ENCODE measurements at regions not wholly inside any gene's neighbourhood (a gene's known extent, or its start where the extent isn't known, plus 50 kb on each side); places are given as distances from the start of the nearest gene placed in this dataset.
"Not testable (repeated sequence)": the region's sequence is repeated elsewhere in the genome, so short reads cannot be mapped to it uniquely, and the experiment has no call there.

GRCh38 chr18:38759457-38759856 lies 1193.9 kb upstream of the CELF4 start:
- DNase-seq, result no peak

DNA sequence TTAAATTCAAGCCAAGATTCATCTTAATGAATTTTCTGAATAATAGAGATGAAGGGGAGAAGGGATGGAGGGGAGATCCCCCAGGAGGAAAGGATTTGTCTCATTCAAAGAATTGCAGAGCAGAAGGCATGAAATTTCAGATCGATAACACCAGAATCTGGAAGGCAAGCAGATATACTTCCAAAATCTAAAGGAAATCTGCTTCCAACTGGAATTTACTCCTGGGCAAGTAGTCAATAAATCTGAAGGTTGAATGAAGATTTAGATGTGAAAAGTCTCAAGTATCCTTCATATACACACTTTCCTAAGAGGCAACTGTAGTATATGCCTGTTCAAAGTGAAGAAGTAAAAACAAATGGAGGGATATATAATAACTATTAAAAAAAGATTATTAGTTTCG lies 1190.8 kb upstream of the CELF4 start:
- DNase-seq, result no peak

- DNase-seq, result no peak
Observed at GRCh38 chr18:38752430-38752829, 1186.8 kb upstream of the CELF4 start.

- no peak for DNase-seq
Observed at GRCh38 chr18:38751898-38752297, 1186.3 kb upstream of the CELF4 start.

- DNase-seq, result no peak
Observed at GRCh38 chr18:38751211-38751610, 1185.6 kb upstream of the CELF4 start.

- no peak for DNase-seq
Observed at GRCh38 chr18:38750751-38751150, 1185.2 kb upstream of the CELF4 start.

- no peak for DNase-seq
Observed at GRCh38 chr18:38747153-38747552, 1181.6 kb upstream of the CELF4 start.

DNA sequence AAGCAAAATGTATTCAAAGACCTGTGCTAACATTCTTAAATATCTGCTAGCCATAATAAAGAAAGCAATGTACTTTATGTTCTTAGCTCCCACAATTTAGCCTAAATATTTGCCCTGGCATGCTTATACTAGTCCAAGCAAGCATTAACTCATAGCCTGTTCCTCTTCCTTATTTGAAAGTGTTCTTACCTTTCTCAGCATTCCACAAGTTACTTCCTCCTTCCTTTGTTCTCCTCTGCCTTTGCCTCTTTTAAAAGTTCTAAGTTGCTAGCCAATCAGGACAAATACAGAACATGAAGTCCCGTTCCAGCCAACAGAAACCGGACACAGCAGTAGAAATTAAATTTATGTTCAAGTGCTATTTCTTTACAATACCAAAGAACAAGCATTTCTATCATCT lies 1154.6 kb upstream of the CELF4 start:
- DNase-seq, result not testable (repeated sequence)

DNA sequence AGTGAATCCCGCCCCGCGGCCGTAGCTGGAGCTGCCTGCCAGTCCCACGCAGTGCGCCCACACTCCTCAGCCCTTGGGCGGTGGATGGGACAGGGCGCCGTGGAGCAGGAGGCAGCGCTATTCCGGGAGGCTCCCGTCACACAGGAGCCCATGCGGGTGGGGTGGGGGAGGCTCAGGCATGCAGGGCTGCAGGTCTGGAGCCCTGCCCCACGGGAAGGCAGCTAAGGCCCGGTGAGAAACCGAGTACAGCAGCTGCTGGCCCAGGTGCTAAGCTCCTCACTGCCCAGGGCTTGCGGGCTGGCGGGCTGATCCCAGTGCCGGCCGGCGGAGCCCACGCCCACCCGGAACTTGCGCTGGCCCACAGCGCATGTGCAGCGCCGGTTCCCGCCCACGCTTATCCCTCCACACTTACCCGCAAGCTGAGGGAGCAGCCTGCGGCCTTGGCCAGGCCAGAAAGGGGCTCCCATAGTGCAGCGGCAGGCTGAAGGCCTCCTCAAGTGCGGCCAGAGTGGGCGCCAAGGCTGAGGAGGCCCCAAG lies 1152.8 kb upstream of the CELF4 start:
- no peak for DNase-seq

- DNase-seq, result no peak
Observed at GRCh38 chr18:38709122-38709521, 1143.5 kb upstream of the CELF4 start.

- no peak for DNase-seq
Observed at GRCh38 chr18:38706373-38706772, 1140.8 kb upstream of the CELF4 start.

DNA sequence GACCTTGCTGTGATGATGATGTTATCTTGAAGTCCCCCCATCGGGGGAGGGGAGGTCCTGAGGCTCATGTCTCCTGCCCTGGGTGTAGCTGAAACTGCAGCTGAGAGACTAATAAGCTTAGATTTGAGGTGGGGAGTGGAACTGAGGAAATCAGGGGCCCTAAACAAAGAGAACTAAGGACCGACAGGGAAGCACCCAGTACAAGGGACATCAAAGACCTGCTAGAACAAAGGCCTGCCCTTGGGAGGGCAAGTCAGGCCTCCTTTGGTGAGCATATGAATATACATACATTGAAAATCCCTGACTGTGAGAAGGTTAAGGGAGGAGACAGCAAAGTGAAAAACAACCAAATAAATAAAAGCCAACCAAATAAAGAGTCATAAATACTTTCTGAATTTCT lies 1132.5 kb upstream of the CELF4 start:
- no peak for DNase-seq

DNA sequence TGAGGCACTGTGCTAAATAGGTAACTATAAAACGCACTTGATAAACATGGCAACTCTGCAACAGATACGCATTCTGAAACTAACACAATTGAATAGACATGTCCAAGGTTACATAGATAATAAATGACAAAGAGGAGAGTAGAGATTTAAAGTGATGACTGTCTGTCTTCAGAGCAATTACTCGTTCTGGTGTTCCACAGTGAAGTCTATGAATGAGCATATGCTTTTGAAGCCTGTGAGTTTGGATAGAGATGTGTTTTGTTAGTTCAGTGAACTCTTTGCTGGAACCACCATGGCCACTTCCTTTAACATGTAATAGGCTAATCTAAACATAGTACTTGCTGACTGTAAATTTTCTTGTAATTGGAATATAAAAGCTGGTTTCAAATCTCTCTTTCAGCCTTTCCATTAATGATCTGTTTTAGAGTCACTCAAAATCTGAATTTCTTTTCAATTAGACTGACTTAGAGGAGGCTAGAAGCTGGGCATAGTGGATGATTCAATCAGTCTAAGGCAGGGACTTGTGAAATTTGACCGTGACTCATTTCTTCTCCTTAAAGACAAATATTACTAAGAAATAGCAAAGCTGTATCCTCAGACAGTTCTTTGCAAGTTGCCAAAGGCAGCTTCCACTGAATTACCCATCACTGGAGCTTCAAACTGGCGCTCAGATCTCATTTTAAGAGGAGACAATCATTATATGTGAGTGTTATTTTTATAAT lies 1130.1 kb upstream of the CELF4 start:
- DNase-seq, result peak; percentile 6

DNA sequence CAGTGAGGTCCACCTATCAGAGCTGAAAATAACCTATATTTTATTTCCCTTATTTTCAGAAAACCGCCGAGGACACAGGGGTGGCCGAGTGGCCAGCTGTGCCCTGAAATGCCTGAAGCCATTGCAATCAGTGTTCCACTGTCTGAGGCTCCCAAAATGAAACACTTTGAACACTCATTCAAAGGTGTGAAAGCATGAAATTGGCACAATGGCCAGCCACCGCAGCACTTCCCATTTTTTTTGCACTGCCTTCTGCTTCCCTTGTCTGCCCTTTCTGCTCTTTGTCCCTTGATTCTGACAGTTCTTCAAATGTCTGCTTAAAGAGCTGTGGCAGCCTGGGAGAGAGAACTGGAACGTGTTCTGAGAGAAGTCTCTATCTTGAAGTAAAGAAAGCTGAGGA lies 1127.5 kb upstream of the CELF4 start:
- DNase-seq, result no peak

GRCh38 chr18:38690626-38691025 lies 1125.0 kb upstream of the CELF4 start:
- no peak for DNase-seq

DNA sequence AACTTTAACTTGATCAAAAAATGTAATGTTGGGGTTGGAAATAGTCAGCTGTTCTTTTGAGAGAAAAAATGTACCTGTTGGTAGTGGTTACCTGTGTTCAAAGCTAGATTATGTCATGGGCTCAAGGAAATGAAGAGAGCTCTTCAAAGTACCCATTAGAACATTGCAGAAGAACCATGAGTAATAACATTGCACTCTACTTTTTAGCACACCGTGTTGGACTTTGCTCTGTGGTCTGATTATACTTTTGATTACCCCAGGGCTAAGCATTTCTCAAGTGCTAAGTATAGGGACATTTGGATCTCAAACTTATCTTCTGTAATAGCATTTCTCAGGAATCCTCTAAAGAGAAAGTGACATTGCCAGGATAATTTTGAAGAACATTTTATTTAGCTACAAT lies 1122.8 kb upstream of the CELF4 start:
- no peak for DNase-seq

DNA sequence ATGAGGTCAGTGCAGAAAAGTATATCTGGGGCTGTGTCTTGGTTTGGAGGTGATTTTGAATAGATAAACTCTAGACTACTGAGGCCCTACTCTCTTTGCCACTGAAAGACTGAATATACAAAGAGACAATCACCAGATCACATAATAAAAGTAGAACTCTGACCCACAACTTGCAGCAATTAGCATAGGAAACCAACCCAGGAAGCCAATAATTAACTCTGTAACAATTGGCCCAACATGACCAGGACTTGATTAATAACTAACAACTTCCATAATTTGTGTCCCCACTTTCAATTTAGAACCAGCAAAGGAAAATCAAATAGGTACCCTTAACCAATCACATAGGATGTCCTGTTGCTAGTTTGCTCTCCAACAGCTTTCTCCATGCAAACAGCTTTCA lies 1104.9 kb upstream of the CELF4 start:
- no peak for DNase-seq

GRCh38 chr18:38664929-38665328 lies 1099.3 kb upstream of the CELF4 start:
- no peak for DNase-seq

DNA sequence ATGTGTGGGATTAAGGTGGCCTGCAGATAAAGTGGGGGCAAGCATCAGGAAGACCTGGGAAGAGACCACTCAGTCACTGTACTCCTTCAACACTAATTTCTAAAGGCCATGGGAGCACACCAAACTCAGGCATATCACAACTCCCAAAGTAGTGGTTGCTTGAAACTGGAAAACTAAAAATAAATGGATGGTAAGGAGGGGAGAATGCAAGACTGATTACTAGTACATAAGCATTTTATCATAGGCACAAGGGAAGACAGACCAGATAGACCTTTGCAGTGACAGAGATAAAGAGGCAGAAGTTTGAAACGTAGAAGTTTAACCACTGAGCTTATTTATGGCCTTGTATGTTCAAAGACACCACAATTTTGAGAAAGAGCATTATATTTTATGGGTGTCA lies 1098.1 kb upstream of the CELF4 start:
- no peak for DNase-seq

DNA sequence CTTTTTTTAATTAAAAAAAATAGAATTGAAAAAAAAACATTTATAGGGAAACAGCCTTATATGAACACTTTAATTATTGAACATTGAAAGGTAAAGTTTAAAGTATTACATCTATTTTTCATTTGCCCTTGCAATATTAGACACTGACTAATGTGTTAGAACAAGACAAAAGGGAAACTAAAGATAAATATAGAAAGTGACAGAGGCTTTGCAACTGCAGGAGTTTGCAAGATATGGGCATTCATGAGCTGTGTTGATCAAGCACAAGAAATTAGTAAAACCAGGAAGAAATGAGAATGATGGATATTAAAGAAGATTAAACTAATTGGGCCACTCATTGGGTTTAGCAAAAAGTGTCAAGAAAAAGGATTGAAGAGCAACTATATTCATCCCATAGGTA lies 1097.7 kb upstream of the CELF4 start:
- no peak for DNase-seq

DNA sequence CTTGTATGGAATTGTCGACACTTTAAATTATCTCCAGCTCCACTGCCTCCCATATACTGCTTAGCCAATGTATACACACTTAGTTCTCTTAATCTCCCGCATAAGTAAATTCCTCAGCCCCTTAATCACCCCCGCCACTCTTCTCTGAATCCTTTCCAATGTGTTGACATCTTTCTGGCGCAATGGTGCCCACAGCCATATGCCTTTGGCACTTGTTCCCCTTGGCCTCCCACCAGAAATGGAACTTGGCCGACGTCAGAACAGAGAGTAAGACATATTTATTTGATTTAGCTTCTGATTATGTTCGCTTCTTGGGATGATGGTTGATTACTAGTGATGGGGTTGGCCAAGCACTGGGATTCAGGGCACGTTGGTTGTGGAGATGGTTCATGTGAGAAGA lies 1089.3 kb upstream of the CELF4 start:
- DNase-seq, result peak; percentile 1

DNA sequence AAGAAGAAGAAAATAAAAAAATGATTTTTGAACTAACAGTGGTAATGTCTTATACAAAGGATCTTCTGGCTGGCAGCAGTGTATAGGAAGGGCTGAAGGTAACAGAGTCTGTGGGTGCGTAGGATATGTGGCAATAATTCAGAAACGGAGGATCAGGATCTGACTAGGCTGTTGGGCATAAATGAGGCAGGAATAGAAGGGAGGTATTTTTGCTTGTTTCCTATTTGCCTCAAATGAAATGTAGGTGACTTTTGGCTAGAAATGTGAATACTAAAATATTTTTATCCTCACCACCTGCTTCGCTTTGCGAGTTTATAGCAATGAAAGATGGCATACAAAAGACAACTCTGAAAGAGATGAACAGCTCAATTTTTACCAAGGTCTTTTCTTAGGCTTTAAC lies 1086.1 kb upstream of the CELF4 start:
- DNase-seq, result no peak

DNA sequence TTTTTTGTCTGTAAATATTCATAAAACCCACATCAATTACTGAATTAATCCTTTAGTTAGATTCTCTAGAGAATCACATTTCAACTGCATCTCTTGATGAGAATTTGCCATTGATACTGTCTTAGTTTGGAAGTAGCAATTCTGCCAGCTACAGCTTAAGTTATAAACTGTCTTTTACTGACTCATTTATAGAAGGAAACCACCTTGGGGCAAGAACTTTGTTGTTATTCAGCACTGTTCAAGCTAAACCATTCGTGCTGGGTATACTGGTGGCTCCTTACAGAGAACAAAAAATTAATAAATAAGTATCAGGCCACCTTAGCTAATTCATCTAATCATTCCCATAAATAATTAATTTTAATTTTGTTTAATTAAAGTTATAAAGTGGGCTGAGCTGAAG lies 1082.6 kb upstream of the CELF4 start:
- no peak for DNase-seq

DNA sequence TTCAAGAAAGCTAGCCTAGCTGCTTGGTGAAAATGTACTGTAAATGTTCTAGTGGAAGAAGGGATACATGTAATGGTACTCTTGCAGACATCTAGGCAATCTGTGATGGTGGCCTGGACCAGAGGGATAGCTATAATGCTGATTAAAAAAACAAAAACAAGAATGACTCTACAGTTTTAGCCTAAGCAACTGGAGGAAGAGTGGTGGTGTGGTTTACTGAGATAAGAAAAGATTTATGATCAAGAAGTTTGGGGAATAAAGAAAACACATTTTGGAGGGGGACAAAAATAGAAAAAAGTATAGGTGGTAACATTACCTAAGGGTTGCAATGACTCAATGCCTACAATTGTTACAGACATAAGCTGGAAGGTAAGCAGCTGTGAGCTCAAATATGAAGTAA lies 1080.7 kb upstream of the CELF4 start:
- DNase-seq, result no peak
